Pancreas (tissue), 10 donors: ENCODE measurements at regions not wholly inside any gene's neighbourhood (a gene's known extent, or its start where the extent isn't known, plus 50 kb on each side); places are given as distances from the start of the nearest gene placed in this dataset.
"Not testable (repeated sequence)": the region's sequence is repeated elsewhere in the genome, so short reads cannot be mapped to it uniquely, and the experiment has no call there.

Experiments used
- ATAC-seq, 4 donors: fragments of 200-7000 bp; cut with Tn5 transposase; one replicate each; pipeline versions ENCODE4 v1.8.0 to v1.9.1; 2020; ENCODE audit warnings: mild to moderate bottlenecking in 4 of 4, moderate library complexity in 4 of 4
- DNase-seq, 6 donors: peaks; one replicate each; pipeline ENCODE4 v3.0.0-alpha.2; 2020
- FAIRE-seq: peaks from 2 replicates; lab custom pipeline; 2012; peaks lifted over from hg19 to GRCh38; lab: Jason Lieb, UNC
- H3K27ac ChIP-seq, 4 donors: fragments of 200-600 bp; sonication (generic); 1 replicate in 3 of 4; 2 replicates in 1 of 4; pipeline versions ENCODE4 v1.5.0 to v1.8.0; 2020
- H3K27me3 ChIP-seq, 4 donors: fragments of 200-600 bp; one replicate each; pipeline ENCODE4 v1.8.0; 2021
- H3K36me3 ChIP-seq, 3 donors: fragments of 200-600 bp; sonication (generic) in 1 of 3; one replicate each; pipeline versions ENCODE4 v1.5.0 to v1.8.0; 2020 to 2021
- H3K4me1 ChIP-seq, 3 donors: fragments of 200-600 bp; one replicate each; pipeline ENCODE4 v1.8.0; 2021
- H3K4me3 ChIP-seq, 4 donors: fragments of 200-600 bp; sonication (generic) in 2 of 4; one replicate each; pipeline versions ENCODE4 v1.5.0 to v1.8.0; 2020 to 2021
- H3K9me3 ChIP-seq, 4 donors: fragments of 200-600 bp; one replicate each; pipeline ENCODE4 v1.8.0; 2021
- WGBS, 2 donors: extraction: QIAGEN DNeasy Blood & Tissue Kit; methylation state at CpG; one replicate each; pipeline ENCODE4 v1.1.7; 2013; 5-methylcytosine and 5-hydroxymethylcytosine counted together
- intact Hi-C, 3 donors: fragments of 100-400 bp; cut with DNase I; formaldehyde crosslinking; loops; one replicate each; pipeline versions ENCODE4 v1.11.1 to v1.14.2; 2022
- TF ChIP-seq, protein P1 (sequence below), 4 donors: fragments of 200-600 bp; sonication (generic) in 3 of 4; IDR thresholded peaks; one replicate each; pipeline versions ENCODE4 v1.5.0 to v1.8.0; 2021; ENCODE audit warnings: antibody characterized with exemption in 4 of 4
- donor health status: healthy with polysubstance abuse.
- donor health status: DM: no; HTN: no; CAD: no; lungs with moderate emphysema.
- donor health status: DM: no; HTN: no; CAD: no.
- donor health status: control.
- donor health status: control.
- donor health status: Bipolar disorder and iron deficiency.
- donor health status: DM: yes; HTN: yes; CAD: no.
- donor health status: DM: no; HTN: no; CAD: no.
- donor health status: DM: no; HTN: no; CAD: no.
- donor health status: DM: yes; HTN: yes; CAD: no.

DNA sequence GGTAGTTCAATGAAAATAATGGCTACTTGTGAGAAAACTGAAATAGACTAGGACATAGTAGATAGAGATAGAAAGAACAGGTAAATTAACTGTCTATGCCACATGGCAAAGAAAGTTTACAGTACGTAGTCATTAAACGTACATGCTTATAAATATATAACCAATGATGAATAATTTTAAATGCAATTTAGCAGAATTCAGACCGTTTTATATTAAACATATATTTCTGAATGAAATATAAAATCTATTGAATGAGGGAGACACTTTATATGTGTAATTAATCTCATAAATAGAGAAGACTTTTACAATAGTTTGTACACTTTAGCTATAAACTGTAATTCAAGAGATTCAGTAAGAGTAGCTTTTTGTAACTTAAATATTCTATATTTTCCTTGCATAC lies 124.4 kb upstream of the VPREB1 start:
- ATAC-seq: no peak
- WGBS, 2 donors: 73 to 77% methylated on average over 3 of the region's 3 CpGs

DNA sequence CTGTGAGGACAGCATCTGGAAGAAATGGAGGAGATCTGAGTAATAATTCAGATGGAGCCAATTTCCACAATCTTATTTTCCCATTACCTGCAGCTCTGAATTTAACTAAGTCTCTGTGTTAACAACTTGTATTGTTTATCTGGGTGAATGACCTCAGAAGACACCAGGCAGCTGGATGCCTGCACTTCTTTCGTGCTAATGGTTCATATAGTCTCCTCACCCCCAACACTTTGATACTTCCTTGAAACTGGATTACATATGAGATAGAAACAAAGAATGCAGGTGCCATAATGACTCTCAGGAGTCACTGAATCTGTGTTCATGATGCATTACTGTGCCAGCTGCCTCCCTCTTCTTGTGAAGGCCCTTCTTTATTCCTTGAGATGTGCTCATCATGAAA lies 125.6 kb upstream of the VPREB1 start:
- Histone ChIP-seq H3K4me1 (no peaks in the 10 kb centered on the region), H3K27me3 (peaks cover 0 to 4% (median 0%) of the 10 kb centered on the region in 4 donors), H3K27ac (no peak overlapping the region), H3K36me3 (no peaks in the 10 kb centered on the region), H3K4me3 (no peak overlapping the region), H3K9me3 (no peaks in the 10 kb centered on the region)
- intact Hi-C loops: no loop called here
- FAIRE-seq: no peak
- TF ChIP-seq, protein P1, sequence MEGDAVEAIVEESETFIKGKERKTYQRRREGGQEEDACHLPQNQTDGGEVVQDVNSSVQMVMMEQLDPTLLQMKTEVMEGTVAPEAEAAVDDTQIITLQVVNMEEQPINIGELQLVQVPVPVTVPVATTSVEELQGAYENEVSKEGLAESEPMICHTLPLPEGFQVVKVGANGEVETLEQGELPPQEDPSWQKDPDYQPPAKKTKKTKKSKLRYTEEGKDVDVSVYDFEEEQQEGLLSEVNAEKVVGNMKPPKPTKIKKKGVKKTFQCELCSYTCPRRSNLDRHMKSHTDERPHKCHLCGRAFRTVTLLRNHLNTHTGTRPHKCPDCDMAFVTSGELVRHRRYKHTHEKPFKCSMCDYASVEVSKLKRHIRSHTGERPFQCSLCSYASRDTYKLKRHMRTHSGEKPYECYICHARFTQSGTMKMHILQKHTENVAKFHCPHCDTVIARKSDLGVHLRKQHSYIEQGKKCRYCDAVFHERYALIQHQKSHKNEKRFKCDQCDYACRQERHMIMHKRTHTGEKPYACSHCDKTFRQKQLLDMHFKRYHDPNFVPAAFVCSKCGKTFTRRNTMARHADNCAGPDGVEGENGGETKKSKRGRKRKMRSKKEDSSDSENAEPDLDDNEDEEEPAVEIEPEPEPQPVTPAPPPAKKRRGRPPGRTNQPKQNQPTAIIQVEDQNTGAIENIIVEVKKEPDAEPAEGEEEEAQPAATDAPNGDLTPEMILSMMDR (IDR thresholded peaks at IDR 0.05): no peak
- ATAC-seq: no peak
- 84 to 92% methylated on average over 1 of the region's 1 CpG for WGBS, 2 donors
- no peak for DNase-seq

More for the DNA sequence above, 124.4 kb upstream of the VPREB1 start:
- H3K9me3 ChIP-seq: no peaks in the 10 kb centered on the region
- H3K4me3 ChIP-seq: no peak overlapping the region
- no peaks in the 10 kb centered on the region for H3K36me3 ChIP-seq
- DNase-seq: no peak
- peaks cover 0 to 4% (median 0%) of the 10 kb centered on the region in 4 donors for H3K27me3 ChIP-seq
- intact Hi-C loops: no loop called here
- no peaks in the 10 kb centered on the region for H3K4me1 ChIP-seq
- FAIRE-seq: no peak
- H3K27ac ChIP-seq: no peak overlapping the region
- TF ChIP-seq, protein P1 (IDR thresholded peaks at IDR 0.05): no peak

DNA sequence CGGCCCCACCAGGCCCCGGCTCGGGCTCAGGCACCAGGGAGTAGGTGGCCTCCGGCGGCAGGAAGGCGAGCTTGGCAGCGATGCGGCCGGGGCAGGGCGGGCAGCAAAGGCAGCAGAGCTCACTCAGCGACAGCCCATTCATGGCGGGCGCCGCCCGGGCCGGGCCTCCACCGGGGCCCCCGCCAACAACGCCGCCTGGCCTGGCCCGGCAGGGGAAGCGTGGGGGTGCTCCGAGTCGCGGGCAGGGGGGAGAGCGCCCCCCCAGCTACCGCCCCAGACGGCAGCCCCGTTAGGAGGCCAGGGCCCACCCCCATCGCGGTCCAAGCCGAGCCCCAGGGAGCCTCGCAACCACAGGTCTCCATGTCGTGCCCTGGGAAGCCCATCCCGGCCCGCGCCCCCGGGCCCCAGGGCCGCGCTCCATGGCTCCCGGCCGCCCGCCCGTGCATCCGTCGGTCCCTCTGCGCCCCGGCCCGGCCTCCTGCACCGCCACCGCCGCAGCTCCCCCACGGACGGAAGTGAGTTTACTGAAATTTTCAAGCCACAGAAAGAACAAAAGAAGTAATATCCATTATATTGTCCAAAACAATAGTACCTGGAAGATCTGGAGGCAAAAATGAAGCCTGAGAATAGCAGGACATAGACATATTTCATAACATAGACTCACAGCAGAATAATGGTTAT lies 126.6 kb upstream of the VPREB1 start:
- ATAC-seq, H3K27me3 ChIP-seq, DNase-seq, H3K4me1 ChIP-seq, H3K4me3 ChIP-seq, H3K27ac ChIP-seq, H3K36me3 ChIP-seq, FAIRE-seq, H3K9me3 ChIP-seq, intact Hi-C loops: not testable (repeated sequence)
- 34 to 35% methylated on average over 44 to 53 of the region's 54 CpGs for WGBS, 2 donors

DNA sequence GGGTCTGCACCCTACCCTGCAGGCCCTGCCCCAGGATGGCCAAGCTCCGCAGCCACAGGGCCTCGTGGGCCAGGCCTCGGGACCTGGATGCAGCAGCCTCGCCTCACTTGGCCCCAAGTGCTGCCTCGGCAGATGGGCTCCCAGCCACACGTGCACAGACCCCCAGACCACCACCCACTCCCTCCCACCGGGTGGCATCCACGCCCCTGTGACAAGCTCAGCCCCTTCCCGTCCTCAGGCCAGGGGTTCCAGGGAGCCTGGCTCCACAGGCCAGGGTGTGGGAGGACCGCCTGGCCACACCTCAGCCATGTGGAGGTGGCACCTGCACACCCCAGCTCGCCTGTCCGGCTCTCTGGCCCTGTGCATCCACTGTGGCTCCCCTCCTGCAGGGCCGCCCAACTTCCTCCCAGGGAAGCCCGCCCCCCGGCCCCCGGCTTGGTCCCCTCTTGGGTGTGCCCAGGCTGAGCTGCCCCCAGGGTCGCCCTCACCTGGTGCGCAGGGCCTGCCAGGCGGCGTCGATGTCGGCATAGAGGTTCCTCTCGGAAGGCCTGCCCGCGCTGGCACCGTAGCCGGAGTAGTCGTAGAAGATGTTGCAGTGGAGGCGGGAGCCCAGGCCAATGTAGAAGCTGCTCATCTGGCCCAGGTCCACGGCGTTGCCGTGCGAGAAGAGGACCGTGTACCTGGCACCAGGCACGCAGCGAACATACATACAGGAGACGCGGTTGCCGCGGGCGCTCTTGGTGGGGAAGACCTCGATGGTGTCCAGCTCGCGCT lies 127.4 kb upstream of the VPREB1 start:
- intact Hi-C loops, FAIRE-seq, H3K27me3 ChIP-seq, H3K9me3 ChIP-seq, H3K36me3 ChIP-seq, H3K4me1 ChIP-seq, H3K4me3 ChIP-seq, ATAC-seq, H3K27ac ChIP-seq: not testable (repeated sequence)
- peak in 2 of 6 donors; percentile 21 to 53 for DNase-seq
- 71 to 75% methylated on average over 23 to 41 of the region's 44 CpGs for WGBS, 2 donors

DNA sequence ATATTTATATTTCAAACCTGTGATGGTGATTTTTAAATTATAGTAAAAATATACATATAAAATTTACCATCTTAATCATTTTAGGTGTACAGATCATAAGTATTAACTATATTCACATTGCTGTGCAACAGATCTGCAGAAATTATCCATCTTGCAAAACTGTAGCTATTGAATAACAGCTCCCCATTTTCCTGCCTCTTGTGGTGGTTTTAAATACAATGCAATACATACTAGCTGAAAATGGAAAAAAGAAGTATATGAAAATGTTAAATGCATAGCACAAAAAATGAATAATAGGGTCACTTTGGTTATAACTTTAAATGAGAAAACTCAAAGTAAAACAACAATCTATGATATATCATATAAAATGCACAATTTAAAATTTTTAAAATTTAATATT lies 130.9 kb upstream of the VPREB1 start:
- Histone ChIP-seq H3K27me3 (peaks cover 0 to under 1% (median 0%) of the 10 kb centered on the region in 4 donors), H3K36me3 (no peaks in the 10 kb centered on the region), H3K4me3 (no peak overlapping the region), H3K27ac (no peak overlapping the region), H3K4me1 (no peaks in the 10 kb centered on the region), H3K9me3 (no peaks in the 10 kb centered on the region)
- DNase-seq (no peak), ATAC-seq (no peak), FAIRE-seq (no peak)
- TF ChIP-seq, protein P1 (IDR thresholded peaks at IDR 0.05): no peak
- intact Hi-C loops: no loop called here
